NCI-H2029 (cell line): ENCODE measurements at regions not wholly inside any gene's neighbourhood (a gene's known extent, or its start where the extent isn't known, plus 50 kb on each side); places are given as distances from the start of the nearest gene placed in this dataset.
A peak's percentile ranks its signal among the peaks of the same experiment; 100 is the strongest.

ENCODE experiments used
- DNase-seq: peaks from one replicate; lab custom pipeline; 2025; lab: John Stamatoyannopoulos, UW

- DNase-seq: no peak
Observed at GRCh38 chr5:86029308-86029707, 588.4 kb upstream of the COX7C start.

DNA sequence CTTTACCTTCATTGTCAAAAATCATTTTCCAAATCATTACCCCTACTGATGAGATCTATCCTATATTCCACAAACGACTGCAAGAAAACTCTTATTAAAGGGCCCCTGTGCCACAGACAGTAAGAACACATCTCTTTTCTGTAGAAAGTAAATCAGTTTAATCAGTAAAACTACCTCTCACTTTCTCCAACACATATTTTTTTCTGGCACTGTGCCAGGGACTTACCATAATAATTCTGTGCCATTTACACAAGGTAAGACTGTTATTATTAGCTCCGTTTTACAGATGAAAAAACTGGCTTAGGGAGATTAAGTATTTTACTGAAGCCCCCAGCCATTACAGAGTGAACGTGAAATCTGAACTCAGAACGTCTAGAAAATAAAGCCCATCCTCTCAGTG is 587.0 kb upstream of the COX7C start:
- peak; percentile 2 for DNase-seq

GRCh38 chr5:86038566-86038965 is 579.2 kb upstream of the COX7C start:
- no peak for DNase-seq

DNA sequence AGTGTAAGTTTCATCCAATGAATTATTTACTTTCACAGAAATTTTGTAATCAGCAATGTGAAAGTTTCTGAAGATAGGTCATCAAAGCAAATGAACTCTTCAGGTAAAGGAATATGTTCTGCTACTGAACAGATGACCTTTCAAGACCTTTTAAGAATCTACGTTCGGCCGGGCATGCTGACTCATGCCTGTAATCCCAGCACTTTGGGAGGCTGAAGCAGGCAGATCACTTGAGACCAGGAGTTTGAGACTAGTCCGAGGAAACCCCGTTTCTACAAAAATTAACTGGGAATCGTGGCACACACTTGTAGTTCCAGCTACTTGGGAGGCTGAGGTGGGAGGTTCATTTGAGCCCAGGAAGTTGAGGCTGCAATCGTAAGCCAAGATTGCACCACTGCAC is 578.4 kb upstream of the COX7C start:
- DNase-seq: no peak

GRCh38 chr5:86070719-86071118 is 547.0 kb upstream of the COX7C start:
- peak; percentile 0 for DNase-seq

GRCh38 chr5:86074297-86074696 is 543.4 kb upstream of the COX7C start:
- no peak for DNase-seq

DNA sequence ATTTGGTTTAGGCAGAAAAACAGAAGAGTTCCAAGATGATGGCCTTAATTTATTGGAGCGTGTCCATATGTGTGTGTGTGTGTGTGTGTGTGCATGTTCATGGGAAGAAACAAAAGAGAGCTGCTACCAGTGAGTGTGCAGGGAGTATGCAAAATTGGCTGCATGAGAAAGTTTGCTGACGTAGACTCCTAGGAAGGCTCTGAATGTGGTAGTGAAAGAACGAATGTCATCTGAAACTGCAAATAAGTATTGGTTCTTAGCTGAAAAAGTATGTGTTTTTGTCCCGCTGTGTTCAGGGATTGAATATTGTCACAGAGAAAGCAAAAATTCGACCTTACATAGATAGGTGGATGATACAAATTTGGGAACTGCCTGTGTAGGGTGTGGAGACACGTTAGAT is 542.6 kb upstream of the COX7C start:
- no peak for DNase-seq

DNA sequence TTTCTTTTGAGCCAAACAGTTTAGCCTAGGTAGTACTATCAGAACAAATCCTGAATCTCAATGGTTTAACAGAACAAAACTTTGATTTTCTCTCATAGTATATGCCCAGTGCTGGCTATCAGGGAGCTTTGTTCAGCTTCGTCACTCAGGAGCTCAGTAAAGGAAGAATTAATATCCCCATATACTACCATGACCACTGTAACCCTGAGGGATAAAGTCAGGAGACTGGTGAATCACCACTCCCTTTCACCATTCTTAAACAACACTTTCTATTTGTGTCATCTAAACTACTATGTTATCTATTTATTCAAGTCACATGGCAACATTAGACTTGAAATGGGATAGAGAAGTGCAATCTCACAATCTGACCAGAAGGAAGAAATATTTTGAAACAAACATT is 522.6 kb upstream of the COX7C start:
- no peak for DNase-seq

DNA sequence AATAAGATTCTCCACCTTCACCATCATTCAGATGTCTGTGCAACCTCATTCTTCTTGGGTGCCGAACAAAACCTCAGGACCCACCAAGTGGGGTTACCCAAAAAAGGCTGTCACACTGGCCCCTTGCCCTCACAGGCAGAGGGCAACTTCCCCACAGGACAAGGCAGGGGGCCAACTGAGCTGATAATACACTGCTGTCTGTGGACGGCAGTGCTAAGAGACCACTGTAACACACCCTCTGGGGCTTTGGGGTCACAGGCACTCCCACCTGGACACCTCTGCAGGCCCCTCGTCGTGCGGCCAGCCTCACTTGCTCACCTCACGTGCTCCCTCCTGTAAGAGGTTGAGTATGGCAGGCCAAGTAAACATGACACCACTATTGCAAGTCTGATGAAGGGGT is 515.8 kb upstream of the COX7C start:
- DNase-seq: no peak

- DNase-seq: no peak
Observed at GRCh38 chr5:86108825-86109224, 508.9 kb upstream of the COX7C start.

DNA sequence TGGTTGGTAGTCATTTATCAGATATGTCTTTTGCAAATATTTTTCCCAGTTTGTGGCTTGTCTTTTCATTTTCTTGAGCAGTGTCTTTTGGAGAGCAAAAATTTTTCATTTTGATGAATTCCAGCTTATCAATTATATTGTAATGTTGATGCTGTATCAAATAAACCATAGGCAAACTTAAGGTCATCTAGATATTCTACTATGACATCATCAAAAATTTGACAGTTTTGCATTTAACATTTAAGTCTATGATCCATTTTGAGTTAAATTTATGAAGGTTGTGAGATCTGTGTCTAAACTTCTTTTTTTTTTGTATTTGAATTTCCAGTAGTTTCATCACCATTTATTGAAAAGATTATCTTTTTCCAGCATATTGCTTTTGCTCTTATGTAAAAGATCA is 505.5 kb upstream of the COX7C start:
- no peak for DNase-seq

DNA sequence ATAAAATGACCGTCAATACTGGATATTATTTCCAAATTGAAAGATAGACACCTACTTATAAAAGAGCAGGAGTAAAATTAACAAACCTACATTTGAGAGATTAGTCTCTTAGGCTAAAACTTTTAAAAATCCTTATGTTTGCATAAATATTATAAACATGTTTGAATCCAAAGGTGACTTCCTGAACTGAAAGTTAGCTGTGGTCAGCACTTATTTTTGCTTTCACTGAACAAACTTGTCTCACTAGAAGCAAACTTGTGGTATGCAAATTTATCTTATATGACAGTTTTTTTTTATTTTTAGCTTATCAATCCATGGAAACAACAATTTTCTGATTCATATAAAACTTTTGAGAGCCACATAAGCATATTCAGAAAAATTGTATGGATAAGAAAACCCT is 502.6 kb upstream of the COX7C start:
- no peak for DNase-seq

DNA sequence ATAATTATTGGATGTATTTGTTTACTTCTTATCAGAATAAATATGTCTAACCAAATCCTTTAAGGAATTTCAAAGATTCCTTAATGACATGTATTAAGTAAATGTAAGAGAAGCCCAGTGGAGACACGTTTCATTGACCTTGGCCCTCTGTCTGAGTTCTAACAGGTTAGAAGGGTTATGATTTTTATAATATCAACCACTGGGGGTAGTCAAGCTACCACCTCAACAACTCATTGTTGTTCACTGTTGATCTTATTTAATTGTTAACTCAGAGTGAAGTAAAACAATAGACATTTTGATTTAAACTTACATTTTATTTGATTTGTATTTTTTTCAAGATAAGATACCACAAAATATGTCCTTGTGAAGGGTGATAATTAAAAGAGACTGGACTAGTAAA is 499.2 kb upstream of the COX7C start:
- no peak for DNase-seq

- DNase-seq: no peak
Observed at GRCh38 chr5:86124333-86124732, 493.4 kb upstream of the COX7C start.

DNA sequence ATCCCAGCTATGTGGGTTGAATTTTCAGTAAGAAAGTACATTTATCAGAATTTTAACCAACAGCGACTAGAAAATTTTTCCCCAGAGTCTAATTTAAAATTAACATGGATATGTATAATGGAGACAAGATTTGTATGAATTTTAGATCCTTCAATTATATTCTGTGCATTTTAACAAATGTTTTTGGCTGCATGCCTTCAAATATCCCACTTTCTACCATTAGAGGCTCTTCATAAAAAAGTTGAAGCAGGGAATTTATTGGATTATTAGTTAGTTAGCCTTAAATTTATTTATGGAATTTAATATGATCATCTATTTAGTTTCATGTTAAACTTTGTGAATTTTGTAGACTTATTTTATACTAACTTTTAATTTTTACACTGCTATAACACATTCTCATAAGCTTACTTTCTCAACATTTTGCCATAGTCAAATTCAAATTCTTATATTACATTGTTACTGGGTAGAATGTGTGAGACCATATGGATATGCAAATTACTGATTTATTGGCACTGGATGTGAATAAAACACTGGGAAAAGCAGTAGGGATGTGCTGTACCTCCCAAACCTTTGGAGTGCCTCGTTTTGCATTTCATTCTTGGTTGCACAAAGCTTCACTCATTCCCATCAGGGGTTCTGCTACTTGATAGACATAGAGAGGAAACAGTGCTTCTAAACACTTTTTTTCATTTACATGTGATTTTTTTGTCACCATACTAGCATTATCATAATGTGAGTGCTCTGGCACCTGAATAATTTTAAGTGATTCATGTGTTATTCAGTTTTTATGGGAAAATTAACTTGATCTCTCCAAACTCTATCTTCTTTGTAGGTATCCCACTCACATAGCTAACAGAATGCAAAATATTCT is 491.8 kb upstream of the COX7C start:
- no peak for DNase-seq

GRCh38 chr5:86127696-86128095 is 490.0 kb upstream of the COX7C start:
- DNase-seq: no peak

- no peak for DNase-seq
Observed at GRCh38 chr5:86129009-86129408, 488.7 kb upstream of the COX7C start.

GRCh38 chr5:86137297-86137696 is 480.4 kb upstream of the COX7C start:
- DNase-seq: no peak

DNA sequence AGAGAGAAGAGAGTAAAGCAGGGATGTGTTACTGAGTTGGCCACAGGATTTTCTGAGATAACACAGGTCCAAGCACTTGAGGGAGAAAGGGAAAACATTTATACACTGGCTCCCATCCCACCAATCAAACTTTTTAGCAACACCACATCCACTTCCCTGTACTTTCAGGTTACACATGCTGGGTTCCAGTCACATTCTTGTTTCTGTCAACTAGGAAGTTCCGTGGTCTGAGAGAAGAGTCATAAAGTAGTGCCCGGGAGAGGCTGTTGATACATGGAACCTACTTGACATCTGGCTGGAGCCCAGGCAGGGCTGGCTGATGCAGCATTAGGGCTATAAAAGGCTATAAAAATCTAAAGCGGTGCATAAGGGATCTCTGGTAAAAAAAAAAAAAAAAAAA is 473.9 kb upstream of the COX7C start:
- DNase-seq: peak; percentile 81

DNA sequence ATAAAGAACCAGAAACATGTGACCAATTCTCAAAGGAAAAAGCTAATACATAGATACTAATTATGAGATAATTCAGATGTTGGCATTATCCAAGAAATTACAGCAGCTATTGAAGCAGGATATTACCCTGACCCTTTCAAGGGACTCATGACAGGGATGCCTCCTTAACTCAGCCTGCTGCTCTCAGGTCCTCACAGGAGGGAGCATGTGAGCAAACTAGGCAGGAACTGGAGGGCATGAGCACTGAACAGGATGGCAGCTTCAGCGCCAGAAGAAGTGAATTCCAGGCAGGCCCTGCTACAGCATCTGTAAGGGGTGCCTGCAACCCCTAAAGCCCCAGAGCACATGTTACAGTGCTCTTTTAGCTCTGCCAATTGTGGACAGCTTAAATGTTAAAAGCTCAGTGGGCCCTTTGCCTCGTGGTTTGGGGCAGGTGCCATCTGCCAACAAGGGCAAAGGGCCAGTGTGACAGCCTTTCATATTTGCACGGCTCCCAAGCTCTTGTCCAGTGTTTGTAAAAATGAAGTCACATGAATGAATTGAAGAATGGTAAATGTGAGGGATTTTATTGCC is 464.7 kb upstream of the COX7C start:
- DNase-seq: peak; percentile 2

DNA sequence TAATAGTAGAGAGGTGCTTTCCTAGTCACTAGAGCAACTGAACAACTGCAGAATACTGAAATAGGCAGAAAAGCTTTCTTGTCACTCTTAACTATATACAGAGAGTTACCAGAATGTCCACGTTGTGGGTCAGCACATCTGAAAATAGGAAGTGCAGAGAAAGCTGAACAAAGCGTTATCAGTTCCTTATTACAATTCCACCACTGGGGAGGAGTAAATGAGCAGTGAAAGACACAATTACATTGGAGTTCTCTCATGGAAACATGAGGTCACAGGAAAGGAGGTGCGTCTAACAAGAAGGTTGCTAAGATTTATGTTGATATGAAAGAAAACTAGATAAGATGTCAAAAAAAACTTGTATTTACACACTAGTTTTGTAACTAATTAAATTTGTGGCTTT is 461.9 kb upstream of the COX7C start:
- DNase-seq: no peak

DNA sequence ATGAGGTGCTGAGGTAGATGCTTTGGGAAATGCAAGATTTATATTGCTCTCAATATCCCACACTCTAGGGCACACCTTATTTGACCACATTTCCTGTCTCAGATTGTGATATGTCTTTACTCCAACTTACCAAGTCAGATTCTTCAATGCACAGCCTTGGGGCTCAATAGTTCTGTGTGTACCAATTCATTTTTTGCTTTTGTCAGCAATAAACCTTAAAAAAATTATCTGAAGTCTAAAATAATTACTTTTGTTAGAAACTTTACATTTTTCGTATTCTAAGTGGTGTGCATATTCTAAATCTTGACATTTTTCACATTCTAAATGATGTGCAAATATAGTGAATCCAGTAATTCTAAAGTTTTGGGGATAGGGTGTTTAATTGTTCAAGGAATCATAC is 447.5 kb upstream of the COX7C start:
- DNase-seq: no peak

DNA sequence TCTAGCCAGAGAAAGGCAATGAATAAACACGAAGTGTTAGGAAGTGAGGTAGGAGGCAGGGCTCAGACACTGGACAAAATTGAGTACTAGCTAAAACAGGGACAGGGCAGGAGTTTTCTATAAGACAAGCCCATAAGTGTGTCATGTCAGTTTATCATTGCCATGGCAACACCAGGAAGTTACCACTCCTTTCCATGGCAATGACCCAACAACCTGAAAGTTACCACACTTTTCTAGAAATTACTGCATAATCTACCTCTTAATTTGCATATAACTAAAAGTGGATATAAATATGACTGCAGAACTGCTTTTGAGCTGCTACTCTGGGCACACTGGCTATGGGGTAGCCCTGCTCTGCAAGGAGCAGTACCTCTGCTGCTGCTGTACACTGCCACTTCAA is 442.5 kb upstream of the COX7C start:
- DNase-seq: peak; percentile 25

DNA sequence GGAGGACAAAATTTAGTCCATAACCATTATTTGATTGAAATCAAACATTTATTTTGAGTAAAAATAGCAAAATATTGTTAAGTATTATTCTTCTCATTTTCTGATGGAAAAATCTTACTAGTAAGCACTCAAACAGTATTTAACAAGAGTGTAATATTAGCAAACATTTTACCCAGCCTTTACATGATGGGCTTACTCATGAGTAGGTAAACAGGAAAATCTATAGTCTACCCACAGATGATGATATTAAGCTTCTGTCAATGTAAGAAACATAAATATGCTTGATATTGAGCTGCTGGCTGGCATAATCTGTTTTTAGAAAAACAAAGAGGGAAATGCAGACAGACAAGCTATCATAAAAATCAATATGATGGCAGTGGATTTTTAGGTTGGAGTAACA is 418.5 kb upstream of the COX7C start:
- no peak for DNase-seq
